ENCODE measurements at regions not wholly inside any gene's neighbourhood (a gene's known extent, or its start where the extent isn't known, plus 50 kb on each side); places are given as distances from the start of the nearest gene placed in this dataset.
"Not testable (repeated sequence)": the region's sequence is repeated elsewhere in the genome, so short reads cannot be mapped to it uniquely, and the experiment has no call there.

DNA sequence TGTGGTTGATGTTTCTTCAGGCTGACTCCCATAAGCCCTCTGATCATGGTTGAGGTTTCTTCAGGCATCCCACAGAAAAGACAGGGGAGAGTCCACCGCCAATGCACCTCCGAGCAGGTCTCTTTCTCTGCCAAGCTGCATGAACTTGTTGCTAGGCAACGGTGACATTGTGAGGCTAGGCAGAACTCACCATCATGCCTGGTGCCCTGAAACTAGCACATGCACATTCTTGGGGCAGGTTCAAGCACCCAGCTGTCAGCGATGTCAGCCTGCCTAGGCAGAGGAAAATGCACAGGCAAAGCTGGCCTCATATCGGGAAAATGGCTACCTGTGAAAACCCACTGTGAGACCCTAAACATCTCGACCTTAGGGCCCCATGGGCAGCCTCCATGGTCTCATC, 64.4 kb upstream of the TSPY4 start:
- intact Hi-C loops (cut with DNase I), result not testable (repeated sequence)
- DNase-seq (peak; percentile 44), ATAC-seq (ENCODE audit: poor library complexity) (peak; percentile 95)

DNA sequence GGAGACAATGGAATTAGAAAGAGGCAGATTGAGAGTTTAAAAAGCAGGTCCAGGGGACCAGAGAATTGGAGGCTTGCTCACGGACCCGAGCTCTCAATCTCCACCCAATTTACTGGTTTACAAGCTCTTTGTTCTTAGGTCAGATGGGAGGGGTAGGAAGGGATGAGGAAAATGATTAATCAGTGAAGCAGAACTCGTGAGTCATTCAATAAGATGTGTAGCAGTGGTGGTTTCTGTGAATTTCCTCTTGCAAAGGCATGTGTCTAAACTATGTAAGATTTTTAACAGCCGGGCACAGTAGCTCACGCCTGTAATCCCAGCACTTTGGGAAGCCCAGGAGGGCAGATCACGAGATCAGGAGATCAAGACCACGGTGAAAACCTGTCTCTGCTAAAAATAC, 58.4 kb upstream of the TSPY4 start:
- ATAC-seq (ENCODE audit: poor library complexity); DNase-seq; intact Hi-C loops (cut with DNase I): not testable (repeated sequence)
